NCI-H2171 (cell line): ENCODE measurements at regions not wholly inside any gene's neighbourhood (a gene's known extent, or its start where the extent isn't known, plus 50 kb on each side); places are given as distances from the start of the nearest gene placed in this dataset.
"Not testable (repeated sequence)": the region's sequence is repeated elsewhere in the genome, so short reads cannot be mapped to it uniquely, and the experiment has no call there.

Source experiments
- DNase-seq: peaks from one replicate; lab custom pipeline; 2025; lab: John Stamatoyannopoulos, UW

DNA sequence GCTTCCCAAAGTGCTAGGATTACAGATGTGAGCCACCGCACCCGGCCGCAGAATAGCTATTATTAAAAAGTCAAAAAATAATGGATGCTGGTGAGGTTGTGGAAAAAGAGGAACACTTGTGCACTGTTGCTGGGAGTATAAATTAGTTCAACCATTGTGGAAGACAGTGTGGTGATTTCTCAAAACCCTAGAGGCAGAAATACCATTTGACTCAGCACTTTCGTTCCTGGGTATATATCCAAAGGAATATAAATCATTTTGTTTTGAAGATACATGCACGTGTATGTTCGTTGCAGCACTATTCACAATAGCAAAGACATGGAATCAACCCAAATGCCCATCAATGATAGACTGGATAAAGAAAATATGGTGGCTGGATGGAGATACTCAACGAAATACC lies 132.1 kb upstream of the MED13 start:
- DNase-seq = not testable (repeated sequence)

- not testable (repeated sequence) for DNase-seq
These were observed 131.5 kb upstream of the MED13 start for GRCh38 chr17:62196587-62196986.

- DNase-seq = no peak
These were observed 129.3 kb upstream of the MED13 start for GRCh38 chr17:62194401-62194800.

GRCh38 chr17:62193249-62193648 lies 128.2 kb upstream of the MED13 start:
- DNase-seq = no peak

- no peak for DNase-seq
These were observed 126.6 kb upstream of the MED13 start for GRCh38 chr17:62191390-62192361.

DNA sequence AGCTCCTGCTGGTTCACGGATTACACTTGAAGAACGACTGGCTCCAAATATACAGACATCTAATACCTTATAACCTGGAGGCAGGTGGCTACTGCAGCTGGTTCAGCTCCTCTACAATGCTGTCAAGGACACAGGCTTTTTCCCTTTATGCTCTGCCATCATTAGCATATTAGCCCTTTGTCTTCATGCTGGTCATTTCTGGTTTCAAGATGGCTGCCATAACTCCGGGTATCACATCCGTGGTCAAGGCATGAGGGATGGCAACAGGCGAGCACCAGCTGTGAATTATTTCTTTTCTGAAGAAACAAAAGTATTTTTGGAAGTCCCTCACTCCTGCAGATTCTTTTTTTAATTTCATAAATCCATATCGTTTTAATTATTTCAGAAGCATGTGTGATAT lies 124.3 kb upstream of the MED13 start:
- DNase-seq = no peak

DNA sequence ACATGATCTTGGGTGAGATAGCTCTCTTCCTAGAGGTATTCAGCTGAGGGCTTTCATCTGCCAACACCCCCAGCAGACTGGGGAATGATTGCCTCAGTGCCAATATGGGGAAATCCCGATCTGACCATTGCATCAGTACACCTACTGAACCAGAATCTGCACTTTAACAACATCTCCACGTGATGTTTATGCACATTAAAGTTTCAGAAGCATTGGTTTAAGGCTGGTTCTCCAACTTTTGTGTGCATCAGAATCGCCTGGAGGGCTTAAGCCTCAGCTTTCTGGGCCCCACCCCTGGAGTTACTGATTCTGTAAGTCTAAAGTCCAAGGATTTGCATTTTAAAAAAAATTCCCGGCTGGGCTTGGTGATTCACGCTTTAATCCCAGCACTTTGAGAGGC lies 123.6 kb upstream of the MED13 start:
- DNase-seq = no peak

GRCh38 chr17:62187681-62188080 lies 122.6 kb upstream of the MED13 start:
- no peak for DNase-seq

DNA sequence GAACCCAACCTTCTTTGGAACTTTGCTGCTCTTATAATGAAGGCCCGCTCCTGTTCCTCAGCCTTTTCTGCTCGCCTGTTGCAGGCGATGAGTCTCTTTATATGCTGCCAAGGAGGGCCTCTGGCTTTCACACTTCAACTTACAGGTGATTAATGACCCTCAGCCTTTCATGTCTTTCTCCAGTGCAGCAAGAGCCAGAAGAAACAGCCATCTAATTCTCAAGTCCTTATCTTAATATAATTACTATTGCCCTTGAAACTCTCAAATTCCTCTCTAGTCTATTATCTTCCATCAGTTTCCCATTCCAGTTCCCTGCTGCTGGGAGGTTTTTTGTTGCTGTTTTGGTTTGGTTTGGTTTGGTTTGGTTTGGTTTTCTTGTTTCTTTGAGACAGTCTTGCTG lies 121.8 kb upstream of the MED13 start:
- DNase-seq = no peak

GRCh38 chr17:62180772-62181171 lies 115.7 kb upstream of the MED13 start:
- no peak for DNase-seq

DNA sequence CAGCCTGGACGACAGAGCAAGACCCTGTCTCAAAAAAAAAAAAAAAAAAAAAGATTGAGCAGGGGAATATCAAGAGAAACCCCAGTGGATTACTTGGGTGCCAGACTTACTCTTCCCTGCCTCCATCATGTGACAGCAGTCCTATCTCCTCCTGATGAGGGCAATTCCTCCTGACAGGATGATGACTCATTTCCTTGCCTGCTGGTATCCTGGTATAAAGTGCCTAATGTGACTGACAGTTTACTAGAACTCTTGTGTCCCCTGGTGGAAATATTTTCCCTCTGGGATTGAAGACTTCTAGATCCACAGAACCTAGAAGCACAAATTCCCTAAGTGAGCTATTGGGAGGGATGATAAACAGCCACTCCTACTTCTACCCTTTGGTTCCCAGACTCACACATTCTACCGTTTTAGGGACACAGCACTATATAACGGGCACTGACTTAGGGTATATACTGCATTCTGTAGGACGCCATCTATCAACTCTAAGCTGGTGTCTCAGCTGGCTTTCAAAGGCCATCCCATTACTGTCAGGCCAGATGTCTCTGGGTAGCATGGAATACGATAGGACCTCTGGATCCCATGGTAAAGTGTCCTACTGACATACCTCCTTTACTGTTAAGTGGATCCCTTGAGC lies 114.6 kb upstream of the MED13 start:
- DNase-seq = no peak

DNA sequence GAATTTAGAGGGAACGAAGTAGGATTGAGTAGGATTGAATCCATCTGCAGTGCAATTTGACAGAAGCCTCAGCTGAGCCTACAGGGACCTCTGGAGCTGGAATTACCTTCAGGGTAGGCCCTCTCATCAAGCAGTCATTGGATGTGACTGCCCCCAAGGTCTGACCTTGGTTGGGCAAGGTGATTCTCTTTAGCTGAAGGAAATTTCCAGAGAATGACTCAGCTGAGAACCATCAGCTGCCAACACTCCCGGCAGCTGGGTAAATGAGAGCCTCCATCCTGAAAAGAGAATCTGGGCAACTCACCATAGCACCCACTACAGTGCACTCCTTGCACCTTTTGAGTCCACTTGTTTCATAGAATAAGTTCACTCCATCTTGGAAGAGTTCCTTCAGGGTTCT lies 113.5 kb upstream of the MED13 start:
- DNase-seq = no peak

DNA sequence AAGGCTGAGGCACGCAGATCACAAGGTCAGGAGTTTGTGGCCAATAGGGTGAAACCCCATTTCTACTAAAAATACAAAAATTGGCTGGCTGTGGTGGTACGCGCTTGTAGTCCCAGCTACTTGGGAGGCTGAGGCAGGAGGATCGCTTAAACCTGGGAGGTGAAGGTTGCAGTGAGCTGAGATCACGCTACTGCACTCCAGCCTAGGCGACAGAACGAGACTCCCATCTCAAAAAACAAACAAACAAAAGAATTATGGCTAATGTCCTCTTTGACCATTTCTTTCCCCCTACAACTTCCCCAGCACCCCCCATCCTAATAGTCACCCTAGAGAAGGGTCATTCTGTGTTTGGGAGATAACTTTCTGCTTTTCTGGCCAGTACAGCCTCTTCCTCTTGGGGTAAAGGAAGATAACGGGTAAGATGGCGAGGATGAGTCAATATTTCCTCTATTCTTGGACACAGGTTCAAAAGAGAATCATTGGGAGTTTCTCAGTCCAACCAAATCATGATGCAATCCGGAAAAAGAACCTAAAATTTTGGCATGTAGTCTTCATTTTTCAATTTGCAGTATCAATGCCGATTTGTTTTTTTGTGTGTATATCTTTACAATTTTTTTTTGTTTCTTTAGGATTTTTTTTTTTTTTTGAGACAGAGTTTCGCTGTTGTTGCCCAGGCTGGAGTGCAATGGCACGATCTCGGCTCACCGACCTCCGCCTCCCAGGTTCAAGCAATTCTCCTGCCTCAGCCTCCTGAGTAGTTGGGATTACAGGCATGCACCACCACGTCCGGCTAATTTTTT lies 107.6 kb upstream of the MED13 start:
- no peak for DNase-seq

GRCh38 chr17:62167076-62167475 lies 102.0 kb upstream of the MED13 start:
- DNase-seq = no peak

DNA sequence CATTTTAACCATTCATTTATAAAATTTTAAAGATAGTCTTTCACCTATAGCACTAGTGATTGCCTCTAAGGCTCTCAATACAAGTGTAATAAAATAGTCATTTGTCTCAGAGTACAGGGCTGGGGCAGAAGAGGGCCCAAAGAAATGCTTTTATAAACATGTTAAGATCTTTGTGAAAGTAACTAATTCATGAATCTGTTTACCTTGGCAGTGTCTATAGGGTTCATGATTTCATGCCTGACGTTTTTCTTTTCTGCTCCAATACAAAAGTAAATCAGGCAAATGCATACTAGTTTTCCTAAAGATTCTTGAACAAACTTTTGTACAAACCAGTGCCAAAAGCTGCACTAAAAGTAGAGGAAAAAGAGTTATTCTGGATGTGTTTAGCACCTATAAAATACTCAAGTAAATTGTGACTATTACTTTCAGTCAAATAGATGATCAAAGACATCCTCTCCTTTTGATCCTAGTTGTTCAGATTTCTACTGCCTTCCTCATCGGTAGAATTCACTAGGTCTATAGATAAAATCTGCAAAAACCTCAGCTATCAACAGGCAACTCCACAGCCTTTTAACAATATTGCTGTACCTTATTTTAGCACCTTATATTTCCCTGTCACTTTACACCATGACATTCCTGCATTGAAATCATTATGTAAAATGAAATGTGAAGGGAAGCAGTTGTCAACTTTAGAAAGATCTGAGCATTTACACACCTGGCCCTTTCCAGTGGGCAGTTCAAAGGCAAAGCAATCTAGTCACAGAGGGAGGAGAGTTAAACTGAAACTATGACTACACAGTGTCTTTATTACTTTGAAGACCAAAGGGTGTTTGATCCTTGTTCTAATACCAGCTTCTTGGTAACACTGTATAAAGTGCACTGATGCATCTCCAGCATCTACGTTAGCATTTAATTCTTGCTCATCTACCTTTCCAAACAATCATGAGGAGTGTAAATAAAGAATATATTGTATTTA lies 100.0 kb upstream of the MED13 start:
- no peak for DNase-seq

DNA sequence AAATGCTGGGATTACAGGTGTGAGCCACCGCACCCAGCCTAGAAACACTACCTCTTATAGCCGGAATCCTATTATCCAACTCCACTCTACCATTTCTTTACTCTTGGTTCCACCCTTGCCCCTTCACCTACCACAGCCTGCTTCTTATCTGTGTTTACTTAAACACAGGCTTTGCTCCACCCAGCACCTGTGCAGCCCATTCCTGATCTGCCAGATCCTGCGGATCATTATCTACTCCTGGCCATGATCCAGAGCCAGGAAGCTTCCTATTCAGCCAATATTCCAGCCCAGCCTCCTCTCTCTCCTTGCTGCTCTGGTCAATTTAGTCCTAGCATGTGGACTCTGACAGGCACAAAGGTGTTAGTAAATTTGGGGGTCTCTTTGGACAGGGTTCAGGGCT lies 98.8 kb upstream of the MED13 start:
- peak; percentile 3 for DNase-seq

DNA sequence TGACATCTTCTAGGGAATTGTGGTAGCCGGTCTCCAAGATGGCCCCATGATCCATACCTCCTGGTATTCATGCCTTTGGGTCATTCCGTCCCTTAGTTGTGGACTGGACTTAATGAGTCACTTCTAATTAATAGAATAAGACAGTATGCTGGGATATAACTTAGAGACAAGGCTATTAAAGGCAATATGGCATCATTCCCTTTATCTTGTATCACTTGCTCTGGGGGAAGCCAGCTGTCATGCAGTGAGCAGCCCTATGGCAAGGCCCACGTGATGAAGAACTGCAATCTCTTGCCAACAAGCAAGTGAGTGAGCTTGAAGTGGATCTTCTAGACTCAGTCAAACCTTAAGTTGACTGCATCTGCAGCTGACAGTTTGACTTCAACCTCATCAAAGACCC lies 97.8 kb upstream of the MED13 start:
- peak; percentile 3 for DNase-seq

DNA sequence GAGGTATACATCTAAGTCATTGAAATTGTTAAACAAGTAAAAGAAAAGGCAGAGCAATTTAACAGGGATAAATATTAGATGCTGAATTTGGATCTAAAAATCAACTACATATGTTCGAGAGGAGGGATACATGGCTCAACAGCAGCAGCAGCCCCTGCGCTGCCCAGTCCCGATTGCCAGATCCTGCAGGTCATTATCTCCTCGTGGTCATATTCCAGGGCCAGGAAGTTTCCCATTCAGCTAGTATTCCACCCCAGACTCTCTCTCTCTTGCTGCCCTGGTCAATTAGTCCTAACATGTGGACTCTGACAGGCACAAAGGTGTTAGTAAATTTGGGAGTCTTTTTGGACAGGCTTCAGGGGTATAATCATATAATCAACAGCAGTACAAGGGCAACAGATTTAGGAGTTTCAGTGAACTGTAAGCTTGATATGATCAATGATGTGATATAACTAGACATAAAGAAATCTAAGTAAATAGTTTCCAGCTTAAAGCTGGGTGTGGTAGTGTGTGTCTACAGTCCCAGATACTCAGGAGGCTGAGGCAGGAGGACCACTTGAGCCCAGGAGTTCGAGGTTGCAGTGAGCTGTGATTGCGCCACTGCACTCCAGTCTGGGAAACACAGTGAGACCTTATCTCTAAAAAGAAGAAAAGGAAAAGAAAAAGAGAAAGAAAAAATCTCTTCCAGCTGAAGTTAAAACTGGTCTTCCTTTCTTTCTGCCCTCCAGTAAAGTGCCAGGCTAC lies 96.5 kb upstream of the MED13 start:
- DNase-seq = no peak

GRCh38 chr17:62160816-62161215 lies 95.7 kb upstream of the MED13 start:
- no peak for DNase-seq

- no peak for DNase-seq
These were observed 94.9 kb upstream of the MED13 start for GRCh38 chr17:62159994-62160393.

GRCh38 chr17:62156949-62157348 lies 91.9 kb upstream of the MED13 start:
- DNase-seq = no peak
